GM23338 (cell line): ENCODE measurements at regions not wholly inside any gene's neighbourhood (a gene's known extent, or its start where the extent isn't known, plus 50 kb on each side); places are given as distances from the start of the nearest gene placed in this dataset.

Experiments used
- CREB1 ChIP-seq: fragments of 250-450 bp; sonication (Bioruptor Pico); IDR thresholded peaks from 2 replicates; pipeline ENCODE4 v1.5.0; 2020; ENCODE audit warnings: low read depth, mild to moderate bottlenecking, moderate library complexity
- CTCF ChIP-seq, 2 experiments: fragments of 200-600 bp in 1 of 2; sonication (generic) in 1 of 2; conservative IDR thresholded peaks; 2 replicates each; pipeline versions ENCODE4 v1.5.1 to v1.6.1; 2016 to 2017; ENCODE audit warnings: antibody characterized with exemption in 2 of 2, low read depth in 2 of 2, mild to moderate bottlenecking in 2 of 2, moderate library complexity in 1 of 2
- EZH2 ChIP-seq: fragments of 200-600 bp; sonication (generic); IDR thresholded peaks from one replicate; pipeline ENCODE4 v1.8.0; 2017; ENCODE audit warnings: antibody characterized with exemption, mild to moderate bottlenecking, low read depth; ENCODE audit not compliant: unreplicated experiment
- EZH2phosphoT487 ChIP-seq: fragments of 200-600 bp; sonication (generic); IDR thresholded peaks from one replicate; pipeline ENCODE4 v1.8.1; 2018; ENCODE audit warnings: antibody characterized with exemption; ENCODE audit not compliant: unreplicated experiment
- JUNB ChIP-seq: IDR thresholded peaks from one replicate; pipeline ENCODE4 v1.6.1; 2016; ENCODE audit warnings: antibody characterized with exemption; ENCODE audit not compliant: unreplicated experiment
- POLR2AphosphoS5 ChIP-seq: IDR thresholded peaks from 2 replicates; pipeline ENCODE4 v1.6.1; 2016; ENCODE audit warnings: antibody characterized with exemption, low read depth
- REST ChIP-seq: IDR thresholded peaks from one replicate; pipeline ENCODE4 v1.6.1; 2018; ENCODE audit warnings: antibody characterized with exemption; ENCODE audit not compliant: unreplicated experiment

- TF ChIP-seq CREB1 (CRISPR knock-in tag) (no peak), CTCF (conservative IDR thresholded peaks at IDR 0.05; ENCODE audit: low read depth in 2 of 2) (no peak), JUNB (no peak), POLR2AphosphoS5 (no peak), REST (no peak), EZH2 (no peak), EZH2phosphoT487 (no peak)
Measured at GRCh38 chrX:151042842-151043241, 59.7 kb downstream of the HMGB3 start.
